Natural killer cell (primary cell): ENCODE measurements at regions not wholly inside any gene's neighbourhood (a gene's known extent, or its start where the extent isn't known, plus 50 kb on each side); places are given as distances from the start of the nearest gene placed in this dataset.

Source experiments
- ATAC-seq, 3 donors: fragments of 150-1000 bp in 2 of 3; fragments of 200-7000 bp in 1 of 3; cut with Tn5 transposase; 1 replicate in 1 of 3; 2 replicates in 2 of 3; pipeline ENCODE4 v1.10.0; 2021; ENCODE audit warnings: mild to moderate bottlenecking in 2 of 3, moderate library complexity in 2 of 3
- DNase-seq, 2 donors: peaks; one replicate each; pipeline versions ENCODE4 v3.0.0 to v3.0.0-alpha.2; 2013 to 2021; ENCODE audit warnings: mixed read lengths in 1 of 2
- H3K27ac ChIP-seq: one replicate; pipeline ENCODE4 v1.5.1; 2013; ENCODE audit warnings: mild to moderate bottlenecking, low read length
- H3K27me3 ChIP-seq: one replicate; pipeline ENCODE4 v1.6.1; 2013; ENCODE audit warnings: low read length; ENCODE audit not compliant: control insufficient read depth, insufficient read depth
- H3K36me3 ChIP-seq: one replicate; pipeline ENCODE4 v1.6.1; 2013; ENCODE audit warnings: low read length; ENCODE audit not compliant: control insufficient read depth, insufficient read depth
- H3K4me1 ChIP-seq: one replicate; pipeline ENCODE4 v1.6.1; 2013; ENCODE audit warnings: low read length; ENCODE audit not compliant: control insufficient read depth, insufficient read depth
- H3K4me3 ChIP-seq: one replicate; pipeline ENCODE4 v1.5.1; 2013; ENCODE audit warnings: low read length
- H3K9me3 ChIP-seq: one replicate; pipeline ENCODE4 v1.6.1; 2013; ENCODE audit warnings: low read length; ENCODE audit not compliant: control insufficient read depth, insufficient read depth
- H3K27ac Mint-ChIP-seq, 2 donors: one replicate each; pipeline ENCODE4 v1.8.0; 2022; ENCODE audit warnings: mild to moderate bottlenecking in 2 of 2, mixed read lengths in 2 of 2, moderate library complexity in 1 of 2
- H3K27me3 Mint-ChIP-seq, 2 donors: one replicate each; pipeline ENCODE4 v1.8.0; 2022; ENCODE audit warnings: low read depth in 2 of 2, mixed read lengths in 2 of 2
- H3K36me3 Mint-ChIP-seq: one replicate; pipeline ENCODE4 v1.8.0; 2022; ENCODE audit warnings: mixed read lengths
- H3K4me1 Mint-ChIP-seq, 2 donors: one replicate each; pipeline ENCODE4 v1.8.0; 2022; ENCODE audit warnings: mixed read lengths in 2 of 2
- H3K4me3 Mint-ChIP-seq: one replicate; pipeline ENCODE4 v1.8.0; 2022; ENCODE audit warnings: mild to moderate bottlenecking, moderate library complexity, mixed read lengths
- H3K9me3 Mint-ChIP-seq, 2 donors: one replicate each; pipeline ENCODE4 v1.8.0; 2022; ENCODE audit warnings: mixed read lengths in 2 of 2
- CTCF ChIP-seq: fragments of 200-600 bp; IDR thresholded peaks from one replicate; pipeline ENCODE4 v1.8.0; 2022; ENCODE audit warnings: antibody characterized with exemption
- WGBS: methylation state at CpG from one replicate; pipeline ENCODE4 v1.1.7; 2013; ENCODE audit warnings: missing lambda C conversion rate; ENCODE audit not compliant: insufficient coverage; 5-methylcytosine and 5-hydroxymethylcytosine counted together
- intact Hi-C: fragments of 100-400 bp; cut with micrococcal nuclease; formaldehyde crosslinking; loops from one replicate; pipeline ENCODE4 v1.14.2; 2022

DNA sequence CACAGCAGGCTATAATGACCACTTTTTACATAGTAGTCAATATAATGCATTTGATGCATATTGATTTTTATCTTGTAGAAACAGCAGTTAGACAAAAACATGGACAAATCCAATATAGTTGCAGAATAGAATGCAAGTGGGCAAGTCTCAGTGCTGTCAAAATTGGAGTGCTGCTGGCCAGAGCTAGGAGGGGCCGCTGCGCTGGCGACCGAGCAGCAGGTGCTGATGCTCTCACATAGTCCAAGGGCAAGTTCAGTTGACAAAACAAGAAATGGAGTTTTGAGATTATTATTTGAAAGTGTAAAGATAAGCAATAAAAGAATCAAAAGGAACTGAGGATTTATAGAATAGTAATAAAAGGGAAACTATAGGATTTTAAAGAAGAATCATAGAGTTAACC lies 60.6 kb upstream of the CDK20 start:
- Histone ChIP-seq H3K4me3 (no peak overlapping the region), H3K36me3 (no peaks in the 10 kb centered on the region), H3K27ac (no peak overlapping the region), H3K9me3 (peaks cover 13% of the 10 kb centered on the region), H3K27me3 (no peaks in the 10 kb centered on the region), H3K4me1 (no peaks in the 10 kb centered on the region)
- no peak for TF ChIP-seq CTCF
- 95% methylated on average over 4 of the region's 4 CpGs for WGBS
- H3K4me1 Mint-ChIP-seq = no peaks in the 10 kb centered on the region
- intact Hi-C loops = no loop called here
- no peak for DNase-seq
- H3K27ac Mint-ChIP-seq = no peak overlapping the region
- no peak overlapping the region for H3K4me3 Mint-ChIP-seq
- H3K9me3 Mint-ChIP-seq = peaks cover 3 to 9% of the 10 kb centered on the region in 2 donors
- no peak for ATAC-seq
- peaks cover 0 to 7% of the 10 kb centered on the region in 2 donors for H3K27me3 Mint-ChIP-seq
- no peaks in the 10 kb centered on the region for H3K36me3 Mint-ChIP-seq

GRCh38 chr9:88033359-88033702 lies 59.0 kb upstream of the CDK20 start:
- peaks cover 13% of the 10 kb centered on the region for H3K9me3 ChIP-seq
- no peak overlapping the region for H3K27ac ChIP-seq
- DNase-seq = no peak
- Mint-ChIP-seq H3K4me1 (no peaks in the 10 kb centered on the region), H3K36me3 (no peaks in the 10 kb centered on the region), H3K9me3 (peaks cover 3 to 9% of the 10 kb centered on the region in 2 donors), H3K27ac (no peak overlapping the region), H3K27me3 (peaks cover 0 to 7% of the 10 kb centered on the region in 2 donors), H3K4me3 (no peak overlapping the region)
- H3K4me3 ChIP-seq = no peak overlapping the region
- H3K36me3 ChIP-seq = no peaks in the 10 kb centered on the region
- TF ChIP-seq CTCF = no peak
- H3K4me1 ChIP-seq = no peaks in the 10 kb centered on the region
- no peaks in the 10 kb centered on the region for H3K27me3 ChIP-seq
- ATAC-seq = no peak
- intact Hi-C loops = no loop called here
- WGBS = 85% methylated on average over 3 of the region's 3 CpGs

- TF ChIP-seq CTCF = no peak
- no peaks in the 10 kb centered on the region for H3K4me1 Mint-ChIP-seq
- no peak for ATAC-seq
- DNase-seq = no peak
- no peak overlapping the region for H3K4me3 Mint-ChIP-seq
- H3K27ac ChIP-seq = no peak overlapping the region
- 100% methylated on average over 1 of the region's 2 CpGs for WGBS
- H3K27me3 ChIP-seq = no peaks in the 10 kb centered on the region
- no peaks in the 10 kb centered on the region for H3K9me3 Mint-ChIP-seq
- no peaks in the 10 kb centered on the region for H3K36me3 Mint-ChIP-seq
- no peaks in the 10 kb centered on the region for H3K4me1 ChIP-seq
- no peaks in the 10 kb centered on the region for H3K9me3 ChIP-seq
- no peaks in the 10 kb centered on the region for H3K36me3 ChIP-seq
- no peak overlapping the region for H3K27ac Mint-ChIP-seq
- peaks cover 0 to 6% of the 10 kb centered on the region in 2 donors for H3K27me3 Mint-ChIP-seq
- H3K4me3 ChIP-seq = no peak overlapping the region
- intact Hi-C loops = no loop called here
Observed at GRCh38 chr9:88028338-88028737, 54.0 kb upstream of the CDK20 start.

DNA sequence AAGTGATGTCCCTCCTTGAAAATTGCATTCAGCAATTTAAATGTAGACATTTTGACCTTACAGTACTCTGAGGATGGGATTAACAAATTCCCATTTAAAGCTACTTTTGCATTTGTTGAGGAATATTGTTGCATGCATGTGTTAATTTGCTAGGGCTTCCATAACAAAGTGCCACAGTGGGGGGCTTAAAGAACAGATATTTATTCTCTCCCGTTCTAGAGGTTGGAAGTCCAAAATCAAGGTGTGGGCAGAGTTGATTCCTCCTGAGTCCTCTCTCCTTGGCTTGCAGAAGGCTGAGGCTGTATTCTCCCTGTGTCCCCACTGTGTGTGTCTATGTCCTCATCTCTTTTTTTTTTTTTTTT lies 51.8 kb upstream of the CDK20 start:
- intact Hi-C loops = no loop called here
- TF ChIP-seq CTCF = no peak
- no peaks in the 10 kb centered on the region for H3K9me3 Mint-ChIP-seq
- no peak overlapping the region for H3K4me3 Mint-ChIP-seq
- Histone ChIP-seq H3K9me3 (no peaks in the 10 kb centered on the region), H3K4me1 (no peaks in the 10 kb centered on the region), H3K27me3 (no peaks in the 10 kb centered on the region), H3K4me3 (no peak overlapping the region), H3K27ac (no peak overlapping the region), H3K36me3 (no peaks in the 10 kb centered on the region)
- DNase-seq = no peak
- no peak overlapping the region for H3K27ac Mint-ChIP-seq
- H3K27me3 Mint-ChIP-seq = peaks cover 0 to 4% of the 10 kb centered on the region in 2 donors
- H3K36me3 Mint-ChIP-seq = no peaks in the 10 kb centered on the region
- no peaks in the 10 kb centered on the region for H3K4me1 Mint-ChIP-seq
- no peak for ATAC-seq
- WGBS = 80% methylated on average over 1 of the region's 1 CpG
